ENCODE measurements at regions not wholly inside any gene's neighbourhood (a gene's known extent, or its start where the extent isn't known, plus 50 kb on each side); places are given as distances from the start of the nearest gene placed in this dataset.

- no peak for DNase-seq (ENCODE audit: insufficient read length, low spot score)
These were observed 264.2 kb downstream of the ZSWIM6 start for GRCh38 chr5:61596265-61596664.

GRCh38 chr5:61597684-61598083 is 265.6 kb downstream of the ZSWIM6 start:
- no peak for DNase-seq (ENCODE audit: insufficient read length, low spot score)
- no peak for FAIRE-seq
- no peak for TF ChIP-seq CTCF (IDR thresholded peaks at IDR 0.05; ENCODE audit: insufficient read depth, missing control alignments)

More at GRCh38 chr5:61596265-61596664, 264.2 kb downstream of the ZSWIM6 start:
- no peak for FAIRE-seq
- TF ChIP-seq CTCF (IDR thresholded peaks at IDR 0.05; ENCODE audit: insufficient read depth, missing control alignments) = no peak

- no peak for DNase-seq (ENCODE audit: insufficient read length, low spot score)
- FAIRE-seq = no peak
- TF ChIP-seq CTCF (IDR thresholded peaks at IDR 0.05; ENCODE audit: insufficient read depth, missing control alignments) = no peak
These were observed 266.1 kb downstream of the ZSWIM6 start for GRCh38 chr5:61598126-61598525.

GRCh38 chr5:61599370-61600122 is 267.5 kb downstream of the ZSWIM6 start:
- DNase-seq (ENCODE audit: insufficient read length, low spot score) (no peak), FAIRE-seq (no peak)
- no peak for TF ChIP-seq CTCF (IDR thresholded peaks at IDR 0.05; ENCODE audit: insufficient read depth, missing control alignments)

- TF ChIP-seq CTCF (IDR thresholded peaks at IDR 0.05; ENCODE audit: insufficient read depth, missing control alignments) = no peak
- DNase-seq (ENCODE audit: insufficient read length, low spot score) (no peak), FAIRE-seq (no peak)
These were observed 268.0 kb downstream of the ZSWIM6 start for GRCh38 chr5:61600123-61600444.

- DNase-seq (ENCODE audit: insufficient read length, low spot score) (no peak), FAIRE-seq (no peak)
- no peak for TF ChIP-seq CTCF (IDR thresholded peaks at IDR 0.05; ENCODE audit: insufficient read depth, missing control alignments)
These were observed 269.0 kb downstream of the ZSWIM6 start for GRCh38 chr5:61600945-61601511.

GRCh38 chr5:61603211-61603908 is 271.3 kb downstream of the ZSWIM6 start:
- FAIRE-seq (no peak), DNase-seq (ENCODE audit: insufficient read length, low spot score) (no peak)
- TF ChIP-seq CTCF (IDR thresholded peaks at IDR 0.05; ENCODE audit: insufficient read depth, missing control alignments) = peak; percentile 4
